HG03558 (cell line): ENCODE measurements at regions not wholly inside any gene's neighbourhood (a gene's known extent, or its start where the extent isn't known, plus 50 kb on each side); places are given as distances from the start of the nearest gene placed in this dataset.
"Not testable (repeated sequence)": the region's sequence is repeated elsewhere in the genome, so short reads cannot be mapped to it uniquely, and the experiment has no call there.

Experiments used
- ATAC-seq: cut with Tn5 transposase; IDR thresholded peaks from one replicate; pipeline ENCODE4 v1.9.1; 2021; ENCODE audit warnings: moderate number of reproducible peaks; ENCODE audit not compliant: unreplicated experiment; ENCODE audit errors: extremely low read depth

GRCh38 chr1:221283532-221283931 is 404.3 kb downstream of the HLX start:
- no peak for ATAC-seq

GRCh38 chr1:221284028-221284427 is 404.8 kb downstream of the HLX start:
- no peak for ATAC-seq

GRCh38 chr1:221284991-221285390 is 405.7 kb downstream of the HLX start:
- ATAC-seq, result not testable (repeated sequence)

- ATAC-seq, result not testable (repeated sequence)
Measured at GRCh38 chr1:221285458-221286210, 406.4 kb downstream of the HLX start.

GRCh38 chr1:221286399-221286798 is 407.2 kb downstream of the HLX start:
- ATAC-seq, result no peak

GRCh38 chr1:221289103-221289502 is 409.9 kb downstream of the HLX start:
- no peak for ATAC-seq

- ATAC-seq, result no peak
Measured at GRCh38 chr1:221290669-221291068, 411.4 kb downstream of the HLX start.

GRCh38 chr1:221291113-221291512 is 411.9 kb downstream of the HLX start:
- ATAC-seq, result no peak

- ATAC-seq, result no peak
Measured at GRCh38 chr1:221292652-221293051, 413.4 kb downstream of the HLX start.

GRCh38 chr1:221294242-221294641 is 415.0 kb downstream of the HLX start:
- no peak for ATAC-seq

GRCh38 chr1:221302357-221302756 is 423.1 kb downstream of the HLX start:
- no peak for ATAC-seq

GRCh38 chr1:221302810-221303209 is 423.6 kb downstream of the HLX start:
- ATAC-seq, result no peak

- no peak for ATAC-seq
Measured at GRCh38 chr1:221303623-221304022, 424.4 kb downstream of the HLX start.

- no peak for ATAC-seq
Measured at GRCh38 chr1:221306239-221306638, 427.0 kb downstream of the HLX start.

- no peak for ATAC-seq
Measured at GRCh38 chr1:221308534-221309511, 429.6 kb downstream of the HLX start.

- ATAC-seq, result no peak
Measured at GRCh38 chr1:221309723-221310122, 430.5 kb downstream of the HLX start.

GRCh38 chr1:221310180-221310579 is 430.9 kb downstream of the HLX start:
- ATAC-seq, result no peak

GRCh38 chr1:221315330-221315729 is 426.6 kb downstream of the DUSP10 start:
- no peak for ATAC-seq

- no peak for ATAC-seq
Measured at GRCh38 chr1:221316491-221317056, 425.3 kb downstream of the DUSP10 start.

GRCh38 chr1:221317537-221317936 is 424.4 kb downstream of the DUSP10 start:
- no peak for ATAC-seq

GRCh38 chr1:221327954-221328353 is 413.9 kb downstream of the DUSP10 start:
- no peak for ATAC-seq
